OCI-LY7 (cell line): ENCODE measurements at regions not wholly inside any gene's neighbourhood (a gene's known extent, or its start where the extent isn't known, plus 50 kb on each side); places are given as distances from the start of the nearest gene placed in this dataset.

Experiments used
- CTCF ChIP-seq: fragments of 200-600 bp; sonication (generic); conservative IDR thresholded peaks from 2 replicates; pipeline ENCODE4 v1.5.1; 2014; ENCODE audit warnings: mild to moderate bottlenecking, antibody characterized with exemption, low read length, moderate library complexity, mixed read lengths
- EZH2phosphoT487 ChIP-seq: fragments of 200-600 bp; sonication (generic); IDR thresholded peaks from 2 replicates; pipeline ENCODE4 v1.6.1; 2018; ENCODE audit warnings: low read depth, borderline replicate concordance, mild to moderate bottlenecking, mixed run types, antibody characterized with exemption, low read length, moderate library complexity, mixed read lengths

GRCh38 chr2:196441527-196441926 lies 198.0 kb upstream of the CCDC150 start:
- TF ChIP-seq CTCF = no peak
- no peak for TF ChIP-seq EZH2phosphoT487
